NT2/D1 (cell line): ENCODE measurements at regions not wholly inside any gene's neighbourhood (a gene's known extent, or its start where the extent isn't known, plus 50 kb on each side); places are given as distances from the start of the nearest gene placed in this dataset.

Source experiments
- YY1 ChIP-seq: IDR thresholded peaks from 2 replicates; pipeline ENCODE4 v1.6.1; 2011; ENCODE audit not compliant: insufficient read length, insufficient read depth
- ZNF274 ChIP-seq: IDR thresholded peaks from 2 replicates; pipeline ENCODE4 v1.6.1; 2011; ENCODE audit warnings: mild to moderate bottlenecking, low read depth, low read length

GRCh38 chr3:18751514-18751913 lies 326.4 kb upstream of the SATB1 start:
- no peak for TF ChIP-seq ZNF274
- no peak for TF ChIP-seq YY1
